ENCODE measurements at regions not wholly inside any gene's neighbourhood (a gene's known extent, or its start where the extent isn't known, plus 50 kb on each side); places are given as distances from the start of the nearest gene placed in this dataset.

DNA sequence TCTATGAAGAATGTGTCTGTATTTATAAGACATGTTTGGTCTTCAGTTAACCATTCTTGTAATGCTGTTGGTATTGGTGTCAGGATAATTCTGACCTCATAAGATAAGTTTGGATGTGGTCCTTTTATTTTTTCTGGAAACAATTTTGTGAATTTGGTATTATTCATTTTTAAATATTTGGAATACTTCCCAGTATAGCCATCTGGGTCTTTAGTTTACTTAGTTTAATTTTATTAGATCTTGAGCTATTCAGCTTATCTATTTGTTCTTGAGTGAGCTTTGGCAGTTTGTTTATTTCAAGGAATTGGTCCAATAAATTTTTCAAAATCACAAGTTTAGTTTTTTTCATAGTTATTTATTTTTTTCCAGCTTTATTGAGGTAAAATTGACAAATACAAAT is 335.4 kb upstream of the PCDH20 start (continued):
- TF ChIP-seq, protein P1, sequence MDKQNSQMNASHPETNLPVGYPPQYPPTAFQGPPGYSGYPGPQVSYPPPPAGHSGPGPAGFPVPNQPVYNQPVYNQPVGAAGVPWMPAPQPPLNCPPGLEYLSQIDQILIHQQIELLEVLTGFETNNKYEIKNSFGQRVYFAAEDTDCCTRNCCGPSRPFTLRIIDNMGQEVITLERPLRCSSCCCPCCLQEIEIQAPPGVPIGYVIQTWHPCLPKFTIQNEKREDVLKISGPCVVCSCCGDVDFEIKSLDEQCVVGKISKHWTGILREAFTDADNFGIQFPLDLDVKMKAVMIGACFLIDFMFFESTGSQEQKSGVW (CRISPR knock-in tag; IDR thresholded peaks at IDR 0.05; ENCODE audit: borderline replicate concordance) = no peak
- TF ChIP-seq JDP2 (CRISPR knock-in tag; IDR thresholded peaks at IDR 0.05; ENCODE audit: borderline replicate concordance) = no peak
- no peak for TF ChIP-seq PAF1 (CRISPR knock-in tag; IDR thresholded peaks at IDR 0.05)

DNA sequence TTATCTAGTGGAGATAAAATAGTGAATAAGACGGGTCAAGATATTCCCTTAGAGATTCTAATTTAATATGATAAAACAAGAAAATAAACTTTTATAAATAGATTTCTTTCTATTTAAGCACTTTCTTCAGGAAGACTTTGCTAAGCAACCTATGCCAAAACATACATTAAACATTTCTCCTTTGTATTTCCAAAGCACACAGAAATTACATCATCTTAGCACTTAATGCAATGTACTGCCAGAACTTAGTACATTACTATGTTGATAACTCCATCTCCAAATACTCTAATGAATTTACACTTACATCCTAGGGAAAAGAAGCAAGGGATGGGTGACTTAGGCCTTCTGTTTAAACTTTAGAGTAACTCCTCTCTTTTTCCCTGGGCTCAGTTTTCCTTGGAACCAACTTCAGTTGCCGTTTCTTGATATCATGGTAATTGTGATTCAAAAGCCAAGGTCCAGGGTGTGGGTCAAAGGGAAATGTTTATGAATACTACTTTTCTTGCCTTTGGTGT is 322.6 kb upstream of the PCDH20 start:
- ATAC-seq (no peak), FAIRE-seq (no peak), DNase-seq (ENCODE audit: low spot score) (no peak)
- WGBS (ENCODE audit: low lambda C conversion rate) = 2% methylated on average over 2 of the region's 2 CpGs
- H3K4me3 ChIP-seq (replicated peaks in 1 of 3; ENCODE audit: insufficient read depth in 1 of 3, low read depth in 2 of 3, low read length in 3 of 3) = no peak overlapping the region
- no peaks in the 10 kb centered on the region for H4K20me1 ChIP-seq (ENCODE audit: insufficient read depth, low read length)
- no peaks in the 10 kb centered on the region for H3K36me3 ChIP-seq (replicated peaks in 1 of 2; ENCODE audit: control insufficient read depth in 1 of 2, insufficient read depth in 2 of 2, low read length in 2 of 2)
- no peak overlapping the region for H3K27ac ChIP-seq (ENCODE audit: extremely low read length, insufficient read depth, low read length)
- no peaks in the 10 kb centered on the region for H3K4me1 ChIP-seq (ENCODE audit: insufficient read depth, low read length)
- H3K27me3 ChIP-seq (ENCODE audit: control insufficient read depth in 1 of 2, insufficient read depth in 2 of 2, low read length in 2 of 2) = no peaks in the 10 kb centered on the region
- intact Hi-C loops (cut with micrococcal nuclease; ENCODE audit: unreplicated experiment) (no loop called here), in situ Hi-C loops (cut with HindIII; ENCODE audit: extremely low pct_ligation_motif_present, low pct_unique_long_range_greater_than_20kb) (no loop called here)
- no TSS peak for BruUV-seq (replicated peaks)
- CTCF ChIA-PET (ENCODE audit: low intra/inter-chr PET ratio, low total read pairs) = no interaction called here
- no peaks in the 10 kb centered on the region for H3K79me2 ChIP-seq (ENCODE audit: insufficient read depth, low read length)
- H3K4me2 ChIP-seq (ENCODE audit: low read depth, low read length) = no peak overlapping the region
- no peak overlapping the region for H2AFZ ChIP-seq (ENCODE audit: low read length)
- no peaks in the 10 kb centered on the region for H3K9me3 ChIP-seq (ENCODE audit: low read length)
- no peak overlapping the region for H3K9ac ChIP-seq (ENCODE audit: insufficient read depth, low read depth, low read length)
- POLR2A ChIA-PET = no interaction called here
- TF ChIP-seq ZNF136 (CRISPR knock-in tag; IDR thresholded peaks at IDR 0.05; ENCODE audit: low read depth) = no peak
- no peak for TF ChIP-seq ZSCAN22 (CRISPR knock-in tag; IDR thresholded peaks at IDR 0.05)
- TF ChIP-seq, protein P2, sequence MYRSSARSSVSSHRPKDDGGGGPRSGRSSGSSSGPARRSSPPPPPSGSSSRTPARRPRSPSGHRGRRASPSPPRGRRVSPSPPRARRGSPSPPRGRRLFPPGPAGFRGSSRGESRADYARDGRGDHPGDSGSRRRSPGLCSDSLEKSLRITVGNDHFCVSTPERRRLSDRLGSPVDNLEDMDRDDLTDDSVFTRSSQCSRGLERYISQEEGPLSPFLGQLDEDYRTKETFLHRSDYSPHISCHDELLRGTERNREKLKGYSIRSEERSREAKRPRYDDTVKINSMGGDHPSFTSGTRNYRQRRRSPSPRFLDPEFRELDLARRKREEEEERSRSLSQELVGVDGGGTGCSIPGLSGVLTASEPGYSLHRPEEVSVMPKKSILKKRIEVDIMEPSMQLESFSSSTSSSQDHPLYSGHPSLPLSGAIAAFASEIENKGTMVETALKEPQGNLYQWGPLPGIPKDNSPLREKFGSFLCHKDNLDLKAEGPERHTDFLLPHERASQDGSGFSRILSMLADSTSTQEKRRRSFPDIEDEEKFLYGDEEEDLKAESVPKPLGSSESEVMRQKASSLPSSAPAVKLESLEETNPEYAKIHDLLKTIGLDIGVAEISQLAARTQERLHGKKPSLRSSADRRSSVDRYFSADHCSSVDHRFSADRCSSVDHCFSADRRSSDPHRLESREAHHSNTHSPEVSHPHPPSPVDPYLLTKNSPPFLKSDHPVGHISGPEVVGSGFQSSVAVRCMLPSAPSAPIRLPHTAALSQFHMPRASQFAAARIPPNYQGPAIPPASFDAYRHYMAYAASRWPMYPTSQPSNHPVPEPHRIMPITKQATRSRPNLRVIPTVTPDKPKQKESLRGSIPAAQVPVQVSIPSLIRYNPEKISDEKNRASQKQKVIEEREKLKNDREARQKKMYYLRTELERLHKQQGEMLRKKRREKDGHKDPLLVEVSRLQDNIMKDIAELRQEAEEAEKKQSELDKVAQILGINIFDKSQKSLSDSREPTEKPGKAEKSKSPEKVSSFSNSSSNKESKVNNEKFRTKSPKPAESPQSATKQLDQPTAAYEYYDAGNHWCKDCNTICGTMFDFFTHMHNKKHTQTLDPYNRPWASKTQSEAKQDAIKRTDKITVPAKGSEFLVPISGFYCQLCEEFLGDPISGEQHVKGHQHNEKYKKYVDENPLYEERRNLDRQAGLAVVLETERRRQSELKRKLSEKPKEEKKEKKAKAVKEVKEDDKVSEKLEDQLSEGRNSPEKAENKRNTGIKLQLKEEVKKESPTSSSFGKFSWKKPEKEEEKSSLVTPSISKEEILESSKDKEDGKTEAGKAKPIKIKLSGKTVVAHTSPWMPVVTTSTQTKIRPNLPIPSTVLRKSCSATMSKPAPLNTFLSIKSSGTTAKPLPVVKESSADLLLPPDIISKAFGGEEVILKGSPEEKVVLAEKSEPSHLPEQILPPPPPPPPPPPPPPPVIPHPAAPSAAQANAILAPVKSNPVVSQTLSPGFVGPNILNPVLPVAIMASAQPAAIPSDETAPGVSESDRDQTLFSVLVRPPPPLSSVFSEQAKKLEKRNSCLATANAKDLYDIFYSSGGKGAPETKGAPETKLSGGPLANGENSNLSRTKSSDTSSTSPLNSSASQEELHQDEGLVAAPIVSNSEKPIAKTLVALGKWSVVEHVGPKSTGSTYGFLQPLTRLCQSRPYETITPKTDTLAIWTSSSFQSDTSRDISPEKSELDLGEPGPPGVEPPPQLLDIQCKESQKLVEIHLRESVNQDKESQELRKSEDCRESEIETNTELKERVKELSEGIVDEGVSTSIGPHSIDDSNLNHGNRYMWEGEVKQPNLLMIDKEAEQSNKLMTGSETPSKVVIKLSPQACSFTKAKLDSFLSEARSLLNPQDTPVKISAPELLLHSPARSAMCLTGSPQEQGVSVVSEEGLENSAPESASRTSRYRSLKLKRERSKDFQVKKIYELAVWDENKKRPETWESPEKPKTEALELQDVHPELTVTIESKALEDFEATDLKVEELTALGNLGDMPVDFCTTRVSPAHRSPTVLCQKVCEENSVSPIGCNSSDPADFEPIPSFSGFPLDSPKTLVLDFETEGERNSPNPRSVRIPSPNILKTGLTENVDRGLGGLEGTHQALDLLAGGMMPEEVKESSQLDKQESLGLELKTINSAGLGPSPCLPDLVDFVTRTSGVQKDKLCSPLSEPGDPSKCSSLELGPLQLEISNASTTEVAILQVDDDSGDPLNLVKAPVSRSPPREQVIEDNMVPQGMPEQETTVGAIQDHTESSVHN (CRISPR knock-in tag; IDR thresholded peaks at IDR 0.05) = no peak
- no peak for TF ChIP-seq ZNF550 (CRISPR knock-in tag; IDR thresholded peaks at IDR 0.05; ENCODE audit: borderline replicate concordance)
- TF ChIP-seq MAFF (IDR thresholded peaks at IDR 0.05; ENCODE audit: low read depth, low read length) = no peak
- TF ChIP-seq, protein P3, sequence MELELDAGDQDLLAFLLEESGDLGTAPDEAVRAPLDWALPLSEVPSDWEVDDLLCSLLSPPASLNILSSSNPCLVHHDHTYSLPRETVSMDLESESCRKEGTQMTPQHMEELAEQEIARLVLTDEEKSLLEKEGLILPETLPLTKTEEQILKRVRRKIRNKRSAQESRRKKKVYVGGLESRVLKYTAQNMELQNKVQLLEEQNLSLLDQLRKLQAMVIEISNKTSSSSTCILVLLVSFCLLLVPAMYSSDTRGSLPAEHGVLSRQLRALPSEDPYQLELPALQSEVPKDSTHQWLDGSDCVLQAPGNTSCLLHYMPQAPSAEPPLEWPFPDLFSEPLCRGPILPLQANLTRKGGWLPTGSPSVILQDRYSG (CRISPR knock-in tag; IDR thresholded peaks at IDR 0.05) = no peak
- TF ChIP-seq ZSCAN20 (CRISPR knock-in tag; IDR thresholded peaks at IDR 0.05; ENCODE audit: borderline replicate concordance) = no peak
- no peak for TF ChIP-seq NFE2L1 (CRISPR knock-in tag; IDR thresholded peaks at IDR 0.05; ENCODE audit: borderline replicate concordance)
- TF ChIP-seq ARNTL (CRISPR knock-in tag; IDR thresholded peaks at IDR 0.05) = no peak
- no peak for TF ChIP-seq SAFB2 (CRISPR knock-in tag; IDR thresholded peaks at IDR 0.05; ENCODE audit: borderline replicate concordance, low read depth)
- TF ChIP-seq IRX3 (CRISPR knock-in tag; IDR thresholded peaks at IDR 0.05; ENCODE audit: borderline replicate concordance, low read depth) = no peak
- TF ChIP-seq ISL2 (CRISPR knock-in tag; IDR thresholded peaks at IDR 0.05) = no peak
